Liver (tissue), 2 donors: ENCODE measurements at regions not wholly inside any gene's neighbourhood (a gene's known extent, or its start where the extent isn't known, plus 50 kb on each side); places are given as distances from the start of the nearest gene placed in this dataset.

Source experiments
- CTCF ChIP-seq: fragments of 150-350 bp; IDR thresholded peaks from 2 replicates; pipeline ENCODE4 v1.5.1; 2017; ENCODE audit warnings: improper control_type of control experiment, low read depth, low read length; ENCODE audit not compliant: missing input control
- MAX ChIP-seq: IDR thresholded peaks from 2 replicates; pipeline ENCODE4 v1.6.1; 2016; ENCODE audit warnings: antibody characterized with exemption
- donor health status: healthy.

- TF ChIP-seq CTCF (no peak), MAX (no peak)
Observed at GRCh38 chr21:23093259-23093658, 2095.1 kb downstream of the NCAM2 start.
